ENCODE measurements at regions not wholly inside any gene's neighbourhood (a gene's known extent, or its start where the extent isn't known, plus 50 kb on each side); places are given as distances from the start of the nearest gene placed in this dataset.
"Not testable (repeated sequence)": the region's sequence is repeated elsewhere in the genome, so short reads cannot be mapped to it uniquely, and the experiment has no call there.

DNA sequence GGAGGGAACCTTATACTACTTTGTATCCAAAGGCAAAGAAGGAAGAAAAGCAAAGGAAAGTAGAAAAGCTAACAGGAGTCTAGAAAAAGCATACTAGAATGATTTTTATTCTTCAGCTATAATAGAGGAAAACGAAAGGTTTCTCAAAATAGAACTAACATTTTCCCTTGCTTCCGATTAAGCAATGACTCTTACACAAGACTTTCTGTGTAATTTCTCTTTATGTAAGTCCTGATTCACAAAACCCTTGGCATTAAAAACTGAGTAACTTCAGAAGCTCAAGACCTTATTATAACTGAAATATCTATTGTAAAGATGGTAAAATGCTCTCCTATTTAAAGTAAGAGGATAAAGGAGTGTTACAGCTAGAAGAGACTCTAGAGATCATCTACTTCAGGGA is 97.4 kb downstream of the DTWD1 start:
- DNase-seq (ENCODE audit: extremely low read depth, low read depth): peak; percentile 52
- TF ChIP-seq, protein P1, sequence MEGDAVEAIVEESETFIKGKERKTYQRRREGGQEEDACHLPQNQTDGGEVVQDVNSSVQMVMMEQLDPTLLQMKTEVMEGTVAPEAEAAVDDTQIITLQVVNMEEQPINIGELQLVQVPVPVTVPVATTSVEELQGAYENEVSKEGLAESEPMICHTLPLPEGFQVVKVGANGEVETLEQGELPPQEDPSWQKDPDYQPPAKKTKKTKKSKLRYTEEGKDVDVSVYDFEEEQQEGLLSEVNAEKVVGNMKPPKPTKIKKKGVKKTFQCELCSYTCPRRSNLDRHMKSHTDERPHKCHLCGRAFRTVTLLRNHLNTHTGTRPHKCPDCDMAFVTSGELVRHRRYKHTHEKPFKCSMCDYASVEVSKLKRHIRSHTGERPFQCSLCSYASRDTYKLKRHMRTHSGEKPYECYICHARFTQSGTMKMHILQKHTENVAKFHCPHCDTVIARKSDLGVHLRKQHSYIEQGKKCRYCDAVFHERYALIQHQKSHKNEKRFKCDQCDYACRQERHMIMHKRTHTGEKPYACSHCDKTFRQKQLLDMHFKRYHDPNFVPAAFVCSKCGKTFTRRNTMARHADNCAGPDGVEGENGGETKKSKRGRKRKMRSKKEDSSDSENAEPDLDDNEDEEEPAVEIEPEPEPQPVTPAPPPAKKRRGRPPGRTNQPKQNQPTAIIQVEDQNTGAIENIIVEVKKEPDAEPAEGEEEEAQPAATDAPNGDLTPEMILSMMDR (IDR thresholded peaks at IDR 0.05; ENCODE audit: low read depth, low read length): no peak

DNA sequence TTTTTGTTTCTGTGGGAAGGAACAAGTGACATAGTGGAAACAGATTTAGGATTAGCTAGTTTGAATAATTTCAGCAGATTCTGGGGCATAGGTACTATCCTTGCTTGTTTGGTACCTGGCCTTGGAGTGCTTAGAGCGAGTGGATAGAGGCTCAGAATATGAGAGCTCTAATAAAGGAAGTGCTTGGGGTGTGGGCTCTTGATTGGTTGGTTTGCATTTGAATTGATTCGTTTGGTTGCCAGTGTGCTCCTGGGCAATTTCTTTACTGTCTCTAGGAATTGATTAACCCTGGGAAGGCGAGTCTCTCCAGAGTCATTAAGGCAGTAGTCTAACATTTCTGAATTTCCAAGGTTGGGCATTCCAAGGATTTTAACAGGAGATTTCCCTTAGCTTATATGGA is 98.0 kb downstream of the DTWD1 start:
- no peak for DNase-seq (ENCODE audit: extremely low read depth, low read depth)
- TF ChIP-seq, protein P1 (IDR thresholded peaks at IDR 0.05; ENCODE audit: low read depth, low read length): no peak

DNA sequence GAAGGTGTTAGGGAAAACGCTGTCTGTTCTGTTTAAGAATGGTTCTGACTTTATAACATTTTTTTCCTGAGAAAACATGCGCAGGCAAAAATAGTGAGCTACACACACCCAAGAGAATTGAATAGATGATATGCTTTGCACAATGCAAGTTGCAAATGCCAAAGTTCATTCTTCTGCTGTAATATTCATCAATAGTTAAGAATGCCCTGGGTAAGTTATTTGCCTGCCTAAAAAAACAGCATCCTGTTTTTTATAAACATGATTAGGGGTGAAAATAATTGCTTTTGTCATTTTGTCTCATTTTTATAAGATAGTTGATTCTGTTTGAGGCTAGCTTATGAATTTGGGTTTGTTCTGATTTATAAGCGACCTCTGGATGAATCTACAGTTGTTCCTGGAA is 99.4 kb downstream of the DTWD1 start:
- no peak for DNase-seq (ENCODE audit: extremely low read depth, low read depth)
- TF ChIP-seq, protein P1 (IDR thresholded peaks at IDR 0.05; ENCODE audit: low read depth, low read length): no peak

DNA sequence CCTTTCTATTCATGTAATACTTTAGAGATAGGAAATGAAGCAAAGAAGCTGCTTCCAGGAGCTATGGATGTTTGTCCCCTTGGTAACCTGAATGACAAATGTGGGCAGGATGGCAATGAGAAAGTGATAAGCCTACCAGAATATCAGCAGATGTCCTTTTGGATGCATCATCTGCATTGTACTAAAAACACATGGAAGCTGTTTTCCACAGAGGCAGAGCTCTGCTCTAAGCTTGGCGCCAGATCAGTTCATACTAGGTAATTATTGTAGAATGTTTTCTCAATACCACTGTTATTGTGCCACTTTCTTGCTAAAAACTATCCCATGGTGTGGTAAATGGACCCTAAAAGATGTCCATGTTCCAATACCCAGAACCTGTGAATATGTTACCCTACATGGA is 100.2 kb downstream of the DTWD1 start:
- TF ChIP-seq, protein P1 (IDR thresholded peaks at IDR 0.05; ENCODE audit: low read depth, low read length): no peak
- DNase-seq (ENCODE audit: extremely low read depth, low read depth): no peak

DNA sequence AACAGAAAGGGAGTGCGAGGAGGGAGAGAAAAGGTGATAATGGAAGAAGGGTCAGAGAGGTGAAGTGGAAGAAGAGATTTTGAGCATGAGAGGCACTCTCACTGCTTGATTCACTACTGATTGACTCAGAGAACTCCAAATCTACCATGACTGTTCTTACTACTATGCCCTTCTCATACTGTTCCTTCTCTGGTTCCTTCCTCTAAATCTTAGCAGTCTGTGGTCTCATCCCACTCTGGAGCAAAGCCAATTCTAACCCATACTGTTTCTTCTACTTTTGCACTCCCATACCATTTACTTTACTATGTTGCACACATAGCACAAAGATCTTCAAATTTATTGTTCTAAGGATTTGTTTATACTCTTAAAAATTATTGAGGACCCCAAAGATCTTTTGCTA is 100.8 kb downstream of the DTWD1 start:
- DNase-seq (ENCODE audit: extremely low read depth, low read depth): no peak
- TF ChIP-seq, protein P1 (IDR thresholded peaks at IDR 0.05; ENCODE audit: low read depth, low read length): no peak

DNA sequence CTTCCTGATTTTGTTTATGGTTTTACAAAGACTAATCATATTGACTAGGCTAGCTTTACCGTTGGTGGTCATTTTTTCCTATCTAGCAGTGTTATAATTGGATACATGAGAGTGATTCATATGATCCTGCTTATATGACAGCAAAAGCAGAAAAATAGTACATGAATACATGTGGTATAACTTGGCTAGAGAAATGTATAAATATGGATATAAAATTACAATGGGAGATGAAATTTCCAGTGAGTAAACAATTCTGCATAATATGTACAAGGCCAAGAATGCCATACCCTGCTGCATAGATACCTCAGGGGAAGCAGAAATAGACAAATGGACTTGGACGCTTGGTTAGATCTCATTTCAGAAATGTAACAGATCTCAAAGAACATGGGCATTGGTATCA is 103.1 kb downstream of the DTWD1 start:
- no peak for DNase-seq (ENCODE audit: extremely low read depth, low read depth)
- TF ChIP-seq, protein P1 (IDR thresholded peaks at IDR 0.05; ENCODE audit: low read depth, low read length): no peak

DNA sequence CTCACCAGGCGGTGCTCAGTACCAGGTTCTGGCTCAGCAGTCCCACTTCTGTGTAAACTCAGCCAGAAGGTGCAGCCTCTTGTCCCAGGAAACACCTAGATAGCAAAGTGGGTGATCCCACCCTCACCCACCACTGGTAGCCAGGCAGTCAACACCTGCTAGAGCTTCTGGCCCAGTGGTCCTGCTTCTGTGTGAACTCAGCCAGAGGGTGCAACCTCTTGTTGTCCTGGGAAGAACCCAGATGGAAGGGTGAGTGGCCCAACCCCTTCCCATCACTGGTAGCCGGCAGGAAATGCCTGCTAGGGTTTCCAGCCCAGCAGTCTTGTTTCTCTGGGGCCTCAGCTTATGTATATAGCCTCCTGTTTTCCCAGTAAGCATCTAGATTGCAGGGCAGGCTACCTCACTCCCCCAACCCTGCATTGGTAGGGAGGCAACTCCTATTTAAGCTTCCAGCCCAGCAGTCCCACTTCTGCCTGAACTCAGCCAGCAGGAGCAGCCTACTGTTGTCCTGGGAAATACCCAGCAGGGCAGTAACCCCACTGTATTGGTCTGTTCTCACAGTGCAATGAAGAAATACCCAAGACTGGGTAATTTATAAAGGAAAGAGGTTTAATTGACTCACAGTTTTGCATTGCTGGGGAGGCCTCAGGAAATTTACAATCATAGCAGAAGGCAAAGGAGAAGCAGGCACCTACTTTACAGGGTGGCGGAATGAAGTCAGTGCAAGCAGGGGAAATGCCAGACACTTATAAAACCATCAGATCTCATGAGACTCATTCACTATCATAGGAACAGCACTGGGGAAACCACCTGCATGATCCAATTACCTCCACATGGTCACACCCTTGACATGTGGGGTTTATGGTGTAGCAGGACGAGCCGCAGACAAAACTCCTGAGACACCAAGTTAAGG is 110.6 kb downstream of the DTWD1 start:
- TF ChIP-seq, protein P1 (IDR thresholded peaks at IDR 0.05; ENCODE audit: low read depth, low read length): no peak
- no peak for DNase-seq (ENCODE audit: extremely low read depth, low read depth)

DNA sequence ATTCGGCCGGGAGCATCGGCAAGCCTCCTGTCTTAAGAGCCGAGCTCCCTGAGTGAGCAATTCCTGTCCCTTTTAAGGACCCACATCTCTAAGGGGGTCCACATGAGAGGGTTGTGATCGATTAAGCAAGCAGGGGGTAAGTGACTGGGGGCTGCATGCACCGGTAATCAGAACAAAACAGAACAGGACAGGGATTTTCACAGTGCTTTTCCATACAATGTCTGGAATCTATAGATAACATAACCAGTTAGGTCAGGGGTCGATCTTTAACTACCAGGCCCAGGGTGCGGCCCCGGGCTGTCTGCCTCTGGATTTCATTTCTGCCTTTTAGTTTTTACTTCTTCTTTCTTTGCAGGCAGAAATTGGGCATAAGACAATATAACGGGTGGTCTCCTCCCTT is 111.3 kb downstream of the DTWD1 start:
- DNase-seq (ENCODE audit: extremely low read depth, low read depth): not testable (repeated sequence)

DNA sequence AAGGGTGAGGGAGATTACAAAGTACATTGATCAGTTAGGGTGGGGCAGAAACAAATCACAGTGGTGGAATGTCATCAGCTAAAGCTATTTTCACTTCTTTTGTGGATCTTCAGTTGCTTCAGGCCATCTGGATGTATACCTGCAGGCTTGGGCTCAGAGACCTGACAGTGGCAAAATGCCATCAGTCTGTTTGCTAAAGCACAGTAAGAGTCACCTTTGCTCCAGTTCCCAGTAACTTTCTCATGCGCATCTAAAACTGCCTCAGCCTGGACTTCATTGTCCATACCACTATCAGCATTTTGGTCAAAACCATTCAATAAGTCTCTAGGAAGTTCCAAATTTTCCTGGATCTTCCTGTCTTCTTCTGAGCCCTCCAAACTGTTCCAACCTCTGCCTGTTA is 113.2 kb downstream of the DTWD1 start:
- not testable (repeated sequence) for DNase-seq (ENCODE audit: extremely low read depth, low read depth)
